Astrocyte (in vitro differentiated cells and primary cell): ENCODE measurements at regions not wholly inside any gene's neighbourhood (a gene's known extent, or its start where the extent isn't known, plus 50 kb on each side); places are given as distances from the start of the nearest gene placed in this dataset.

ENCODE experiments used
- DNase-seq: peaks from one replicate; pipeline ENCODE4 v3.0.0-alpha.2; 2010; ENCODE audit warnings: low read depth
- FAIRE-seq: peaks from 2 replicates; lab custom pipeline; 2011; peaks lifted over from hg19 to GRCh38; lab: Jason Lieb, UNC
- H2AFZ ChIP-seq: 2 replicates; pipeline ENCODE4 v1.6.0; 2012; ENCODE audit warnings: low read depth, low read length, inconsistent platforms
- H3K27ac ChIP-seq: 2 replicates; pipeline ENCODE4 v1.5.1; 2011; ENCODE audit warnings: low read depth, low read length, inconsistent platforms
- H3K27me3 ChIP-seq: 2 replicates; pipeline ENCODE4 v1.6.0; 2011; ENCODE audit warnings: low read length, inconsistent platforms; ENCODE audit not compliant: insufficient read depth
- H3K36me3 ChIP-seq: 2 replicates; pipeline ENCODE4 v1.5.1; 2011; ENCODE audit warnings: low read length, inconsistent platforms; ENCODE audit not compliant: insufficient read depth
- H3K4me1 ChIP-seq: 2 replicates; pipeline ENCODE4 v1.5.1; 2011; ENCODE audit warnings: low read length, inconsistent platforms; ENCODE audit not compliant: insufficient read depth
- H3K4me2 ChIP-seq: 2 replicates; pipeline ENCODE4 v1.6.0; 2012; ENCODE audit warnings: low read length, inconsistent platforms
- H3K4me3 ChIP-seq: 2 replicates; pipeline ENCODE4 v1.5.1; 2011; ENCODE audit warnings: low read depth, mild to moderate bottlenecking, low read length, inconsistent platforms; ENCODE audit not compliant: insufficient read depth
- H3K79me2 ChIP-seq: 2 replicates; pipeline ENCODE4 v1.6.0; 2012; ENCODE audit warnings: mild to moderate bottlenecking, low read length, inconsistent platforms; ENCODE audit not compliant: insufficient read depth
- H3K9ac ChIP-seq: 2 replicates; pipeline ENCODE4 v1.6.0; 2012; ENCODE audit warnings: mild to moderate bottlenecking, low read length, inconsistent platforms
- H3K9me3 ChIP-seq: 2 replicates; pipeline ENCODE4 v1.5.1; 2012; ENCODE audit warnings: low read depth, mild to moderate bottlenecking, low read length, inconsistent platforms; ENCODE audit not compliant: insufficient read depth
- H4K20me1 ChIP-seq: 2 replicates; pipeline ENCODE4 v1.6.0; 2012; ENCODE audit warnings: low read length, inconsistent platforms; ENCODE audit not compliant: insufficient read depth
- H3K27ac Mint-ChIP-seq: one replicate; pipeline ENCODE4 v1.8.0; 2021; ENCODE audit warnings: mild to moderate bottlenecking, mixed read lengths; ENCODE audit not compliant: unreplicated experiment
- H3K27me3 Mint-ChIP-seq: one replicate; pipeline ENCODE4 v1.8.0; 2021; ENCODE audit warnings: low read depth, mixed read lengths; ENCODE audit not compliant: unreplicated experiment
- H3K36me3 Mint-ChIP-seq: one replicate; pipeline ENCODE4 v1.8.0; 2021; ENCODE audit warnings: low read depth, mixed read lengths; ENCODE audit not compliant: unreplicated experiment
- H3K4me1 Mint-ChIP-seq: one replicate; pipeline ENCODE4 v1.8.0; 2021; ENCODE audit warnings: low read depth, mixed read lengths; ENCODE audit not compliant: unreplicated experiment
- H3K4me3 Mint-ChIP-seq: one replicate; pipeline ENCODE4 v1.8.0; 2021; ENCODE audit warnings: mild to moderate bottlenecking, moderate library complexity, mixed read lengths; ENCODE audit not compliant: unreplicated experiment
- H3K9me3 Mint-ChIP-seq: one replicate; pipeline ENCODE4 v1.8.0; 2021; ENCODE audit warnings: mild to moderate bottlenecking, mixed read lengths; ENCODE audit not compliant: unreplicated experiment
- CTCF ChIP-seq: IDR thresholded peaks from 2 replicates; pipeline ENCODE4 v1.5.1; 2011; ENCODE audit warnings: low read depth, mild to moderate bottlenecking, inconsistent platforms, low read length, moderate library complexity; ENCODE audit not compliant: insufficient read depth
- EZH2 ChIP-seq: IDR thresholded peaks from 2 replicates; pipeline ENCODE4 v1.6.1; 2012; ENCODE audit warnings: mild to moderate bottlenecking, low read length, inconsistent platforms; ENCODE audit not compliant: insufficient read depth

DNA sequence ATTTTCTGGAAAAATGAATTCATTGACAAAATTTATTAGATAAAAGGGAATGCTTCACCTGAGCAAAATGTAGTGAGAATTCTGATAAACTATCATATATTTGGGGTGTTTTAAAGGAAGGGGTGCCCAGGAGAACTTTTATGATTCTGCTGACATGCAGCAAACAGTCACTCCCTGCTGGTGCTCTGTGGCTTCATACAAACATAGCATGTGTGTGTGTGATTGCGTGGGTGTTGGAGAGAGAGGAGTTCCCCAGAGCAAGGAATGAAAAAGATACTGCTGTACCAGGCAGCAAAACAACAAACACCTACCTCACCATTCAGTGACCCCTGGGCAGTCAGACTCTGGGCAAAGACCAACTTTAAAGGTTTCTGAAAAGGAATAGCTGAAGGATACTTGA, 546.7 kb downstream of the RFC3 start:
- Mint-ChIP-seq H3K36me3 (no peaks in the 10 kb centered on the region), H3K27me3 (no peaks in the 10 kb centered on the region), H3K4me3 (no peak overlapping the region), H3K9me3 (peaks cover 8% of the 10 kb centered on the region), H3K4me1 (peaks cover 13% of the 10 kb centered on the region), H3K27ac (no peak overlapping the region)
- Histone ChIP-seq H3K9me3 (no peaks in the 10 kb centered on the region), H3K27me3 (no peaks in the 10 kb centered on the region), H2AFZ (no peak overlapping the region), H3K27ac (no peak overlapping the region), H3K9ac (no peak overlapping the region), H3K79me2 (no peaks in the 10 kb centered on the region), H4K20me1 (no peaks in the 10 kb centered on the region), H3K4me2 (no peak overlapping the region), H3K36me3 (no peaks in the 10 kb centered on the region), H3K4me1 (peaks cover 2% of the 10 kb centered on the region), H3K4me3 (no peak overlapping the region)
- TF ChIP-seq CTCF (no peak), EZH2 (no peak)
- FAIRE-seq, result no peak
- DNase-seq, result peak; percentile 44

GRCh38 chr13:34369931-34370330, 552.0 kb downstream of the RFC3 start:
- Histone ChIP-seq H3K27me3 (no peaks in the 10 kb centered on the region), H3K4me1 (peaks cover 2% of the 10 kb centered on the region), H3K9me3 (no peaks in the 10 kb centered on the region), H3K79me2 (no peaks in the 10 kb centered on the region), H3K4me3 (no peak overlapping the region), H4K20me1 (no peaks in the 10 kb centered on the region), H2AFZ (no peak overlapping the region), H3K9ac (no peak overlapping the region), H3K4me2 (no peak overlapping the region), H3K36me3 (no peaks in the 10 kb centered on the region), H3K27ac (no peak overlapping the region)
- Mint-ChIP-seq H3K36me3 (no peaks in the 10 kb centered on the region), H3K27me3 (no peaks in the 10 kb centered on the region), H3K27ac (no peak overlapping the region), H3K4me3 (no peak overlapping the region), H3K4me1 (peaks cover 7% of the 10 kb centered on the region), H3K9me3 (peaks cover 8% of the 10 kb centered on the region)
- no peak for TF ChIP-seq EZH2
- no peak for TF ChIP-seq CTCF
- no peak for FAIRE-seq
- DNase-seq, result no peak

GRCh38 chr13:34371108-34371507, 553.2 kb downstream of the RFC3 start:
- peaks cover 2% of the 10 kb centered on the region for H3K4me1 ChIP-seq

More at GRCh38 chr13:34371108-34371507, 553.2 kb downstream of the RFC3 start:
- Histone ChIP-seq H3K9me3 (no peaks in the 10 kb centered on the region), H4K20me1 (no peaks in the 10 kb centered on the region), H3K4me2 (no peak overlapping the region), H3K27me3 (no peaks in the 10 kb centered on the region), H3K27ac (no peak overlapping the region), H3K9ac (no peak overlapping the region), H3K79me2 (no peaks in the 10 kb centered on the region), H3K36me3 (no peaks in the 10 kb centered on the region), H3K4me3 (no peak overlapping the region), H2AFZ (no peak overlapping the region)
- no peaks in the 10 kb centered on the region for H3K27me3 Mint-ChIP-seq
- no peak overlapping the region for H3K27ac Mint-ChIP-seq
- no peak for TF ChIP-seq EZH2
- TF ChIP-seq CTCF, result no peak
- no peaks in the 10 kb centered on the region for H3K36me3 Mint-ChIP-seq
- DNase-seq (no peak), FAIRE-seq (no peak)
- H3K9me3 Mint-ChIP-seq, result peaks cover 8% of the 10 kb centered on the region
- H3K4me1 Mint-ChIP-seq, result peaks cover 7% of the 10 kb centered on the region
- H3K4me3 Mint-ChIP-seq, result no peak overlapping the region
